ENCODE measurements at regions not wholly inside any gene's neighbourhood (a gene's known extent, or its start where the extent isn't known, plus 50 kb on each side); places are given as distances from the start of the nearest gene placed in this dataset.

GRCh38 chr4:1476140-1476513 lies 69.9 kb upstream of the NKX1-1 start:
- DNase-seq (ENCODE audit: low read depth): no peak

GRCh38 chr4:1475277-1476139 lies 69.3 kb upstream of the NKX1-1 start:
- DNase-seq (ENCODE audit: low read depth): no peak

- no peak for DNase-seq (ENCODE audit: low read depth)
Measured at GRCh38 chr4:1474126-1475090, 68.2 kb upstream of the NKX1-1 start.

- no peak for DNase-seq (ENCODE audit: low read depth)
Measured at GRCh38 chr4:1473718-1474117, 67.5 kb upstream of the NKX1-1 start.

GRCh38 chr4:1472911-1473518 lies 66.8 kb upstream of the NKX1-1 start:
- no peak for DNase-seq (ENCODE audit: low read depth)

GRCh38 chr4:1472148-1472797 lies 66.0 kb upstream of the NKX1-1 start:
- no peak for DNase-seq (ENCODE audit: low read depth)

- DNase-seq (ENCODE audit: low read depth): no peak
Measured at GRCh38 chr4:1471443-1472147, 65.4 kb upstream of the NKX1-1 start.

- no peak for DNase-seq (ENCODE audit: low read depth)
Measured at GRCh38 chr4:1470816-1471442, 64.7 kb upstream of the NKX1-1 start.

- DNase-seq (ENCODE audit: low read depth): no peak
Measured at GRCh38 chr4:1470393-1470670, 64.1 kb upstream of the NKX1-1 start.

GRCh38 chr4:1469607-1470392 lies 63.6 kb upstream of the NKX1-1 start:
- no peak for DNase-seq (ENCODE audit: low read depth)

- DNase-seq (ENCODE audit: low read depth): no peak
Measured at GRCh38 chr4:1469043-1469442, 62.8 kb upstream of the NKX1-1 start.

- no peak for DNase-seq (ENCODE audit: low read depth)
Measured at GRCh38 chr4:1467581-1468458, 61.6 kb upstream of the NKX1-1 start.

GRCh38 chr4:1466863-1467165 lies 60.6 kb upstream of the NKX1-1 start:
- no peak for DNase-seq (ENCODE audit: low read depth)

- no peak for DNase-seq (ENCODE audit: low read depth)
Measured at GRCh38 chr4:1466034-1466862, 60.0 kb upstream of the NKX1-1 start.

- DNase-seq (ENCODE audit: low read depth): no peak
Measured at GRCh38 chr4:1465173-1466033, 59.2 kb upstream of the NKX1-1 start.

GRCh38 chr4:1464581-1465171 lies 58.4 kb upstream of the NKX1-1 start:
- no peak for DNase-seq (ENCODE audit: low read depth)

- DNase-seq (ENCODE audit: low read depth): no peak
Measured at GRCh38 chr4:1463927-1464540, 57.8 kb upstream of the NKX1-1 start.
